HEK293 (cell line): ENCODE measurements at regions not wholly inside any gene's neighbourhood (a gene's known extent, or its start where the extent isn't known, plus 50 kb on each side); places are given as distances from the start of the nearest gene placed in this dataset.

Experiments
- CTCF ChIA-PET: fragments of 350-600 bp; formaldehyde crosslinking; extraction: SDS; loops from one replicate; lab custom pipeline; 2021; ENCODE audit warnings: antibody characterized with exemption; lab: Yijun Ruan, JAX
- POLR2A ChIA-PET: fragments of 300-600 bp; formaldehyde crosslinking; extraction: SDS; loops from one replicate; lab custom pipeline; 2020; ENCODE audit warnings: antibody characterized with exemption, inconsistent platforms; lab: Yijun Ruan, JAX
- H3K27ac ChIP-seq: fragments of 200-500 bp; sonication (Bioruptor generic); 2 replicates; pipeline ENCODE4 v1.5.1; 2014; ENCODE audit warnings: low read depth, low read length, control low read depth, inconsistent platforms; ENCODE audit errors: extremely low read depth
- H3K36me3 ChIP-seq, 2 experiments: fragments of 200-500 bp in 1 of 2; sonication (Bioruptor generic) in 1 of 2; 1 replicate in 1 of 2; 2 replicates in 1 of 2; pipeline ENCODE4 v1.5.1; 2014 to 2017; ENCODE audit warnings: inconsistent platforms in 2 of 2, low read length in 2 of 2; ENCODE audit not compliant: control insufficient read depth in 2 of 2, insufficient read depth in 1 of 2
- H3K4me1 ChIP-seq: fragments of 200-500 bp; sonication (Bioruptor generic); 2 replicates; pipeline ENCODE4 v1.5.1; 2014; ENCODE audit warnings: mild to moderate bottlenecking, low read length, inconsistent platforms; ENCODE audit not compliant: control insufficient read depth, insufficient read depth
- H3K4me3 ChIP-seq: 2 replicates; pipeline ENCODE4 v1.5.1; 2011; ENCODE audit warnings: low read depth, mild to moderate bottlenecking, control low read depth, low read length, moderate library complexity
- H3K9me3 ChIP-seq: fragments of 200-500 bp; sonication (Bioruptor generic); 2 replicates; pipeline ENCODE4 v1.5.1; 2014; ENCODE audit warnings: low read depth, low read length, inconsistent platforms; ENCODE audit not compliant: control insufficient read depth, insufficient read depth
- HIC1 ChIP-seq: fragments of 450-650 bp; formaldehyde crosslinking; IDR thresholded peaks from 2 replicates; pipeline ENCODE4 v1.5.1; 2016; ENCODE audit warnings: missing biosample characterization, missing genetic modification characterization
- TRIM28 ChIP-seq: IDR thresholded peaks from 2 replicates; pipeline ENCODE4 v1.6.1; 2011; ENCODE audit warnings: low read length, control low read depth, borderline replicate concordance
- ZBTB7A ChIP-seq: fragments of 450-650 bp; formaldehyde crosslinking; IDR thresholded peaks from 2 replicates; pipeline ENCODE4 v1.5.1; 2016; ENCODE audit warnings: low read depth, missing biosample characterization, missing genetic modification characterization
- ZFP41 ChIP-seq: fragments of 450-650 bp; formaldehyde crosslinking; IDR thresholded peaks from 2 replicates; pipeline ENCODE4 v1.5.1; 2016; ENCODE audit warnings: missing biosample characterization, missing genetic modification characterization, borderline replicate concordance
- ZNF121 ChIP-seq: fragments of 450-650 bp; formaldehyde crosslinking; IDR thresholded peaks from 2 replicates; pipeline ENCODE4 v1.5.1; 2016; ENCODE audit warnings: missing biosample characterization, missing genetic modification characterization
- ZNF133 ChIP-seq: fragments of 450-650 bp; formaldehyde crosslinking; IDR thresholded peaks from 2 replicates; pipeline ENCODE4 v1.5.1; 2016; ENCODE audit warnings: missing biosample characterization, missing genetic modification characterization
- ZNF174 ChIP-seq: fragments of 450-650 bp; formaldehyde crosslinking; IDR thresholded peaks from 2 replicates; pipeline ENCODE4 v1.5.0; 2017; ENCODE audit warnings: missing biosample characterization, mild to moderate bottlenecking, missing genetic modification characterization
- ZNF175 ChIP-seq: fragments of 450-650 bp; formaldehyde crosslinking; IDR thresholded peaks from 2 replicates; pipeline ENCODE4 v1.5.1; 2016; ENCODE audit warnings: missing biosample characterization, missing genetic modification characterization
- ZNF23 ChIP-seq: fragments of 450-650 bp; formaldehyde crosslinking; IDR thresholded peaks from 2 replicates; pipeline ENCODE4 v1.5.1; 2016; ENCODE audit warnings: missing biosample characterization, missing genetic modification characterization, borderline replicate concordance
- ZNF561 ChIP-seq: fragments of 450-650 bp; IDR thresholded peaks from 2 replicates; pipeline ENCODE4 v1.5.1; 2018; ENCODE audit warnings: missing biosample characterization, missing genetic modification characterization, borderline replicate concordance
- ZNF585B ChIP-seq: fragments of 450-650 bp; formaldehyde crosslinking; IDR thresholded peaks from 2 replicates; pipeline ENCODE4 v1.5.1; 2016; ENCODE audit warnings: missing biosample characterization, missing genetic modification characterization
- ZNF654 ChIP-seq: fragments of 450-650 bp; formaldehyde crosslinking; IDR thresholded peaks from 2 replicates; pipeline ENCODE4 v1.5.1; 2016; ENCODE audit warnings: low read depth, missing biosample characterization, missing genetic modification characterization
- ZNF660 ChIP-seq: fragments of 450-650 bp; IDR thresholded peaks from 2 replicates; pipeline ENCODE4 v1.5.1; 2018; ENCODE audit warnings: missing biosample characterization, mild to moderate bottlenecking, missing genetic modification characterization
- ZNF664 ChIP-seq: fragments of 450-650 bp; formaldehyde crosslinking; IDR thresholded peaks from 2 replicates; pipeline ENCODE4 v1.5.1; 2016; ENCODE audit warnings: missing biosample characterization, missing genetic modification characterization
- TF ChIP-seq, protein P1 (sequence below): fragments of 450-650 bp; formaldehyde crosslinking; IDR thresholded peaks from 2 replicates; pipeline ENCODE4 v1.5.1; 2016; ENCODE audit warnings: missing biosample characterization, missing genetic modification characterization, borderline replicate concordance
- TF ChIP-seq, protein P2 (sequence below): fragments of 450-650 bp; formaldehyde crosslinking; IDR thresholded peaks from 2 replicates; pipeline ENCODE4 v1.5.1; 2016; ENCODE audit warnings: missing biosample characterization, missing genetic modification characterization

DNA sequence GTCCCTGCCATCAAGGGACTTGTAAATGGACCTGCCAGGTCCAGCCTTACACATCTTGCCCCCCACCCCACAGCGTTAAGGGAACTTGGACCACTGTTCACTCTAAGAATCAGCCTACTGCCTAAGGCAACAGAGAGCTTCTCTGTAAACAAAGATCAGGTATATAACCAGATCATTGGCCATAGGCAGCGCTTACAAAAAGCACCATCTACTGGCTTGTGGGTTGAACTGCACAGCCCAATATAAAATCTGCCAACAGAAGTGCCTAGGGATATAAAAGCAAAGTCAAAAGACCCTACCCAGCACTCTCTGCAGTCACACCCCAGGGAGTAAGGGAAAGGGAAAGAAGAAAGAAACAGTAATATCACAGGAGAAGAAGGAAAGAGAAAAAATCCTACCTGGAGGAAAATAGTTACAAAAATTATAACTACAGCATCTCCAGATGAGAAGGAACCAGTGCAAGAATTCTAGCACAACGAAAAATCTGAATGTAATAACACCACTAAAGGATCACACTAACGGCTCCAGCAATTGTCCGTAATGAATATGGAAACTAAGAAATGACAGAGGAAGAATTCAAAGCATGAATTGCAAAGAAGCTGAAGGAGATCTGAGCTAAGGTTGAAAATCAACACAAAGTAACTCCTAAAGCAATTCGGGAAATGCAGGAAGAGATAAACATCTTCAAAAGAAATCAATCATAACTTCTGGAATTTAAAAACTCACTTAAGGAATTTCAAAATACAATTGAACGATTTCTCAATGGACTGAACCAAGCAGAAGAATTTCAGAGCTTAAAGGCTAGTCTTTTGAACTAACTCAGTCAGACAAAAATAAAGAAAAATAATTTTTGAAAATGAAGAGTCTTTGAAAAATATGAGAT, 95.2 kb upstream of the PCED1B start (continued):
- TF ChIP-seq, protein P1, sequence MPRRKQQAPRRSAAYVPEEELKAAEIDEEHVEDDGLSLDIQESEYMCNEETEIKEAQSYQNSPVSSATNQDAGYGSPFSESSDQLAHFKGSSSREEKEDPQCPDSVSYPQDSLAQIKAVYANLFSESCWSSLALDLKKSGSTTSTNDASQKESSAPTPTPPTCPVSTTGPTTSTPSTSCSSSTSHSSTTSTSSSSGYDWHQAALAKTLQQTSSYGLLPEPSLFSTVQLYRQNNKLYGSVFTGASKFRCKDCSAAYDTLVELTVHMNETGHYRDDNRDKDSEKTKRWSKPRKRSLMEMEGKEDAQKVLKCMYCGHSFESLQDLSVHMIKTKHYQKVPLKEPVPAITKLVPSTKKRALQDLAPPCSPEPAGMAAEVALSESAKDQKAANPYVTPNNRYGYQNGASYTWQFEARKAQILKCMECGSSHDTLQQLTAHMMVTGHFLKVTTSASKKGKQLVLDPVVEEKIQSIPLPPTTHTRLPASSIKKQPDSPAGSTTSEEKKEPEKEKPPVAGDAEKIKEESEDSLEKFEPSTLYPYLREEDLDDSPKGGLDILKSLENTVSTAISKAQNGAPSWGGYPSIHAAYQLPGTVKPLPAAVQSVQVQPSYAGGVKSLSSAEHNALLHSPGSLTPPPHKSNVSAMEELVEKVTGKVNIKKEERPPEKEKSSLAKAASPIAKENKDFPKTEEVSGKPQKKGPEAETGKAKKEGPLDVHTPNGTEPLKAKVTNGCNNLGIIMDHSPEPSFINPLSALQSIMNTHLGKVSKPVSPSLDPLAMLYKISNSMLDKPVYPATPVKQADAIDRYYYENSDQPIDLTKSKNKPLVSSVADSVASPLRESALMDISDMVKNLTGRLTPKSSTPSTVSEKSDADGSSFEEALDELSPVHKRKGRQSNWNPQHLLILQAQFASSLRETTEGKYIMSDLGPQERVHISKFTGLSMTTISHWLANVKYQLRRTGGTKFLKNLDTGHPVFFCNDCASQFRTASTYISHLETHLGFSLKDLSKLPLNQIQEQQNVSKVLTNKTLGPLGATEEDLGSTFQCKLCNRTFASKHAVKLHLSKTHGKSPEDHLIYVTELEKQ (tag by site-specific recombination), result no peak
- no peak for TF ChIP-seq ZNF660 (tag by site-specific recombination)
- no peak for TF ChIP-seq ZBTB7A (tag by site-specific recombination)
- peak; percentile 85 for TF ChIP-seq ZNF654 (tag by site-specific recombination)
- TF ChIP-seq ZFP41, result no peak
- TF ChIP-seq ZNF133 (tag by site-specific recombination), result no peak
- no peak for TF ChIP-seq ZNF561 (tag by site-specific recombination)
- TF ChIP-seq, protein P2, sequence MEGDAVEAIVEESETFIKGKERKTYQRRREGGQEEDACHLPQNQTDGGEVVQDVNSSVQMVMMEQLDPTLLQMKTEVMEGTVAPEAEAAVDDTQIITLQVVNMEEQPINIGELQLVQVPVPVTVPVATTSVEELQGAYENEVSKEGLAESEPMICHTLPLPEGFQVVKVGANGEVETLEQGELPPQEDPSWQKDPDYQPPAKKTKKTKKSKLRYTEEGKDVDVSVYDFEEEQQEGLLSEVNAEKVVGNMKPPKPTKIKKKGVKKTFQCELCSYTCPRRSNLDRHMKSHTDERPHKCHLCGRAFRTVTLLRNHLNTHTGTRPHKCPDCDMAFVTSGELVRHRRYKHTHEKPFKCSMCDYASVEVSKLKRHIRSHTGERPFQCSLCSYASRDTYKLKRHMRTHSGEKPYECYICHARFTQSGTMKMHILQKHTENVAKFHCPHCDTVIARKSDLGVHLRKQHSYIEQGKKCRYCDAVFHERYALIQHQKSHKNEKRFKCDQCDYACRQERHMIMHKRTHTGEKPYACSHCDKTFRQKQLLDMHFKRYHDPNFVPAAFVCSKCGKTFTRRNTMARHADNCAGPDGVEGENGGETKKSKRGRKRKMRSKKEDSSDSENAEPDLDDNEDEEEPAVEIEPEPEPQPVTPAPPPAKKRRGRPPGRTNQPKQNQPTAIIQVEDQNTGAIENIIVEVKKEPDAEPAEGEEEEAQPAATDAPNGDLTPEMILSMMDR (tag by site-specific recombination), result peak; percentile 35; the same call in 1 of the 2 replicates
- TF ChIP-seq ZNF585B (tag by site-specific recombination), result no peak
- TF ChIP-seq, all 188 proteins: peak for 3

DNA sequence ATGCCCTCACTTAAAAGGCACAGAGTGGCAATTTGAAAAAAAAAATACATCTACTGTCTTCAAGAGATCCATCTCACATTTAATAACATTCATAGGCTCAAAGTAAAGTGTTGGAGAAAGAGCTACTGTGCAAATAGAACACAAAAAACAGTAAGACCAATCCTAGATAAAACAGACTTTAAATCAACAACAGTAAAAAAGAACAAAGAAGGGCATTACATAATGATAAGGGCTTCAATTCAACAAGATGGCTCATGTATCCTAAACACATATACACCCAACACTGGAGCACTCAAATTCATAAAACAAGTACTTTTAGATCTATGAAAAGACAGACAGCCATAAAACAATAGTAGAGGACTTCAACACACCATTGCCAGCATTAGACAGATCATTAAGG, 93.6 kb upstream of the PCED1B start:
- POLR2A ChIA-PET, result interaction anchor here (0.6 kb wide), 1 partner anchor 1060 kb away, joined by 3 read pairs; no protein-coding TSS in a partner anchor
- CTCF ChIA-PET, result interaction anchor here (1.0 kb wide), 1 partner anchor 412 kb away, joined by 14 read pairs; no protein-coding TSS in a partner anchor

More for the DNA sequence above, 93.6 kb upstream of the PCED1B start:
- Histone ChIP-seq H3K4me3 (no peak overlapping the region), H3K27ac (no peak overlapping the region), H3K4me1 (no peaks in the 10 kb centered on the region), H3K36me3 (no peaks in the 10 kb centered on the region), H3K9me3 (no peaks in the 10 kb centered on the region)
- TF ChIP-seq ZNF664 (tag by site-specific recombination), result no peak
- no peak for TF ChIP-seq ZNF175 (tag by site-specific recombination)
- no peak for TF ChIP-seq ZNF23 (tag by site-specific recombination)
- no peak for TF ChIP-seq ZNF174 (tag by site-specific recombination)
- no peak for TF ChIP-seq ZNF121 (tag by site-specific recombination)
- TF ChIP-seq HIC1, result no peak
- no peak for TF ChIP-seq TRIM28
